Stimulated activated effector memory CD8-positive, alpha-beta T cell treated with anti-CD3 and anti-CD28 coated beads, Interleukin-12 subunit alpha, Interleukin-12 subunit beta, amount 100 ng/mL, for 72 hours (primary cell): ENCODE measurements at regions not wholly inside any gene's neighbourhood (a gene's known extent, or its start where the extent isn't known, plus 50 kb on each side); places are given as distances from the start of the nearest gene placed in this dataset.

Experiments used
- ATAC-seq: fragments of 150-1000 bp; cut with Tn5 transposase; 2 replicates; pipeline ENCODE4 v1.10.0; 2021
- DNase-seq, 2 donors: peaks; one replicate each; pipeline ENCODE4 v3.0.0; 2021 to 2022; ENCODE audit warnings: low spot score in 2 of 2
- H3K27ac Mint-ChIP-seq: one replicate; pipeline ENCODE4 v1.8.0; 2022; ENCODE audit warnings: mild to moderate bottlenecking, mixed read lengths
- H3K36me3 Mint-ChIP-seq: one replicate; pipeline ENCODE4 v1.8.0; 2022; ENCODE audit warnings: mild to moderate bottlenecking, mixed read lengths
- H3K4me1 Mint-ChIP-seq: one replicate; pipeline ENCODE4 v1.8.0; 2022; ENCODE audit warnings: mixed read lengths
- H3K4me3 Mint-ChIP-seq: one replicate; pipeline ENCODE4 v1.8.0; 2022; ENCODE audit warnings: mild to moderate bottlenecking, mixed read lengths
- H3K9me3 Mint-ChIP-seq: one replicate; pipeline ENCODE4 v1.8.0; 2022; ENCODE audit warnings: mixed read lengths

DNA sequence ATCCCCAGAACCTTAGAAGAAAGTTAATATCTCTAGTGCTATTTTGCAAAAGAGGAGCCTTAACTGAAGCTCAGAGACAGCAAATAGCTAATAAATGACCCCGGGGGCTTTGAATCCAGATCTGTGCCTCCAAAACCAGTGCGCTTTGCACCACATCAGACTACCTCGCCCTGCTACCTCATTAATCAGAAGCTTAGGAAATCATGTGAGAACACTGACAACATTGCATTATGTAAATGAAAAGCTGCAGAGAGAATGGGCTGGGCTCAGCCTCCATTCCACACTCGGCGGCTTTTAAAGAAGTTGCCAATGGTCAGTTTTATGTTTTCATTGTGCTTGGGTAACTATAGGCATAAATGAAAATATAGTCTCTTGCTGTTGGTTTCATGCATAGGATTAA, 54.0 kb upstream of the STMND1 start:
- no peak overlapping the region for H3K4me3 Mint-ChIP-seq
- H3K36me3 Mint-ChIP-seq: no peaks in the 10 kb centered on the region
- H3K9me3 Mint-ChIP-seq: no peaks in the 10 kb centered on the region
- no peak overlapping the region for H3K27ac Mint-ChIP-seq
- no peak for ATAC-seq
- no peaks in the 10 kb centered on the region for H3K4me1 Mint-ChIP-seq
- no peak for DNase-seq

DNA sequence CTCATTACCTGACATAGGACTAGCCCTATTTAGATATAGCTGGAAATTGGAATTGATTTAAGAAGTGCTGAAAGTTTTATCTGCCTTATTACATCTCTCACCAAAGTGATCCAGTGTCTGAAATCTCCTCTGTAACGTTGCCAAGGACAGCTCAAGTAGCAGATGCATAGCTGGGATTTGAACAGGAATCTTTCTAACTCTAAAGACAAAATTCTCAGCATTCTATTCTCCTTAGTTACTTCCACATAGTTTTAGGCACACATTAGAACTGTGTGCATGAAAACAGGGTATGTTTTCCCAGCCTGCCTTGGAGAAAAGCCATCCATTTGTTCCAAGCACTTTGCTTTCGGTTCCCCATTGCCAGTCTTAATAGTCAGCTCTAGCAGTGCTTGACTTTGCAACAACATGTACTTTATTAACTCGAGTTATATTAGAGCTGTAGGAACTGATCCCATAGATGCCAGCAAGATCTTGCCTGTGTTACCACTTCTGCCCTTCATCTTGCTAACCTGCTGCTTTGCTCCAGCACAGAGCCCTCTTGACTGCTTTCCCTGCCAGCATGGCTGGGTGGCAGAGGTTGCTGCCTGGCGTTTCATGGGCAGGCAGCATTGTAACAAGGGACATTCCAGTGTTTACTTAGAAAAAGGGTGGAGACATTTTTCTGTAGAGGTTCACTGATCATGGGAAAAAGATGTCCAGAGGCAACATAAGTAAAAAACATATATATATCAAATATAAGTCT, 56.1 kb upstream of the STMND1 start:
- H3K27ac Mint-ChIP-seq: no peak overlapping the region
- no peak overlapping the region for H3K4me3 Mint-ChIP-seq
- ATAC-seq (no peak), DNase-seq (no peak)
- H3K9me3 Mint-ChIP-seq: no peaks in the 10 kb centered on the region
- H3K4me1 Mint-ChIP-seq: no peaks in the 10 kb centered on the region
- H3K36me3 Mint-ChIP-seq: no peaks in the 10 kb centered on the region

DNA sequence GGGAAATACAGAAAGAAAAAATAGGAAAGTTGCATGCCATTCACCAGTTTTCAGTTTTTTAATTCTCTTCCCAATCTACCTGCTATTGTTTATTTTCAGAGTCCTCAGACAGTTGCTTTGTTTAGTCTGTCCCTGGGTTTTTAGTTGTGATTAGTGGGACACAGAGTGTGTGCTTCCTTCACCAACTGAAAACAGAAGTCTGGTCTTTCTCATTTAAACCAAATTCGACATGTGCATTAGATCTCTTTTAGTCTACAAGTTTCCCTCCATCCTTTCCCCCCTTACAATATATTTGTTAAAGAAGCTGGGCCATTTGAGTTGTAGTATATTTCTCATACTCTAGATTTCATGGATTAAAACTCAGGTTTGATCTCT, 58.7 kb upstream of the STMND1 start:
- no peaks in the 10 kb centered on the region for H3K36me3 Mint-ChIP-seq
- no peak overlapping the region for H3K27ac Mint-ChIP-seq
- H3K4me1 Mint-ChIP-seq: no peaks in the 10 kb centered on the region
- ATAC-seq (no peak), DNase-seq (no peak)
- H3K4me3 Mint-ChIP-seq: no peak overlapping the region
- H3K9me3 Mint-ChIP-seq: no peaks in the 10 kb centered on the region

DNA sequence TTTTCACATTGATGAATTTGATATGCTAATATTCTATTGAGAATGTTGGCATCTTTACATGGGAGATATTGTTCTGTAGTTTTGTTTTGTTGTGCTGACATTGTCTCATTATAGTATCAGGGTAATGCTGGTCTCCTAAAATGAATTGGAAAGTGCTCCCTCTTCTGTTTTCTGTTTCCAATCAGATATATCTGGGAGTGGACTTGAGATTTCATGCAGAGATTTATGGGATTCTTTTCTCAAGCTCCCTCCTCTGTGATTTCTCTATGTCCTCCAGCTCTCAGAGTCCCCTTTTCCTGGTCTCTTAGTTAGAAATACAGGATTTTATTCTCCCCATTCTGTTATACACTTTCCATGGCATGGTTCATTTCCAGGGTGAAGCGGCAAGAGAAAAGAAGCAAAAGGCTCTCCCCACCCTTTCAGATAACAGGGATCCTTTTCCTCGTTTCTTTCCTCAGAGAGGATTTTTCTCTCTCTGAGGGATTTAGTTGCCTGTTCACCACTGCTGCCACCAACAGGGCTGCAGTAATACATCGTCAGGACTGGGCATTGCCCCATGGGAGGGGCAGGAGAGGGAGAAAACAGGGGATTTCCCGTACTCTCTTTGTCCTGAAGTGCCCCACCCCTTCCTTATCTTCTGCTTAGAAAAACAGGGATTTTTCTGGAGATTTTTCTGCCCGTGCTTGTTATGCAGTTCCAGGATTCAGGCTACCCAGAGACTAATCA, 59.3 kb upstream of the STMND1 start:
- H3K4me1 Mint-ChIP-seq: no peaks in the 10 kb centered on the region
- ATAC-seq: no peak
- no peak for DNase-seq
- H3K9me3 Mint-ChIP-seq: no peaks in the 10 kb centered on the region
- no peak overlapping the region for H3K27ac Mint-ChIP-seq
- H3K36me3 Mint-ChIP-seq: no peaks in the 10 kb centered on the region
- no peak overlapping the region for H3K4me3 Mint-ChIP-seq

DNA sequence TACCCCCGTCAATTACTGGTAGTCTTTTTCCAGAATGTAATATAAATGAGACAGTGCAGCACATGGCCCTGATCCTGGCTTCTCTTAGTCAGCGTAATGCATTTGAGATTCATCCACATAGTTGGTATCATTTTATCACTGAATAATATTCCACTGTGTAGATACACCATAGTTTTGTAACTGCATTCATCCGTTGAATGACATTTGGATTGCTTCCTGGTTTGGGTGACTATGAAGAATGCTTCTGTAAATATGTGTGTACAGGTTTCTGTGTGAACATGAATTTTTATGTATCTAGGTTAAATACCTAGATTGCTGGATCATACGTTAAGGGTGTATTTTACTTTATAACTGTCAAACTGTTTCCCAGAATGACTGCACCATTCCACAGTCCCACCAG, 62.6 kb upstream of the STMND1 start:
- no peak overlapping the region for H3K4me3 Mint-ChIP-seq
- no peak overlapping the region for H3K27ac Mint-ChIP-seq
- no peaks in the 10 kb centered on the region for H3K4me1 Mint-ChIP-seq
- ATAC-seq (no peak), DNase-seq (no peak)
- no peaks in the 10 kb centered on the region for H3K9me3 Mint-ChIP-seq
- H3K36me3 Mint-ChIP-seq: no peaks in the 10 kb centered on the region

GRCh38 chr6:17038316-17038715, 63.5 kb upstream of the STMND1 start:
- H3K9me3 Mint-ChIP-seq: no peaks in the 10 kb centered on the region
- no peak overlapping the region for H3K27ac Mint-ChIP-seq

DNA sequence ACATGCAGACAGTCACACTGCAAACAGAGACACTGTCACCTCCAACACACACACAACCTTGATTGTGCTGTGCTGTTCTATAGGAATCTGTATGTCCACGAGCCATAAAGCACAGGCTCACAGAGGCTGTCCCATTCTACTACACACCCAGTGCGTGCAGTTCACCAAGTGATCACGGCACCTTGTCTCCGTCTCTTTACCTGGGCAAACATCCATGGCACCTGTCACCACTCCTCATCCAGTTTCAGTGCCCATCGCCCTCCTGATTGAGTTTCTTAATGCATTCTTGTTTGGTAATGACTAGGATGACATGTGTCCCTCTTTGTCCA, 65.8 kb upstream of the STMND1 start:
- H3K9me3 Mint-ChIP-seq: no peaks in the 10 kb centered on the region
- no peak for ATAC-seq
- no peaks in the 10 kb centered on the region for H3K4me1 Mint-ChIP-seq
- no peak overlapping the region for H3K4me3 Mint-ChIP-seq
- no peak overlapping the region for H3K27ac Mint-ChIP-seq
- no peak for DNase-seq
- no peaks in the 10 kb centered on the region for H3K36me3 Mint-ChIP-seq

More at GRCh38 chr6:17038316-17038715, 63.5 kb upstream of the STMND1 start:
- Mint-ChIP-seq H3K4me1 (no peaks in the 10 kb centered on the region), H3K4me3 (no peak overlapping the region), H3K36me3 (no peaks in the 10 kb centered on the region)
- no peak for DNase-seq
- ATAC-seq: no peak

- ATAC-seq: no peak
These were observed 66.4 kb upstream of the STMND1 start for GRCh38 chr6:17035257-17036064.

GRCh38 chr6:17033746-17034145, 68.1 kb upstream of the STMND1 start:
- H3K36me3 Mint-ChIP-seq: no peaks in the 10 kb centered on the region
- no peak overlapping the region for H3K27ac Mint-ChIP-seq
- no peaks in the 10 kb centered on the region for H3K4me1 Mint-ChIP-seq
- H3K9me3 Mint-ChIP-seq: no peaks in the 10 kb centered on the region
- no peak overlapping the region for H3K4me3 Mint-ChIP-seq
- DNase-seq: no peak
- no peak for ATAC-seq

More at GRCh38 chr6:17035257-17036064, 66.4 kb upstream of the STMND1 start:
- Mint-ChIP-seq H3K4me1 (no peaks in the 10 kb centered on the region), H3K9me3 (no peaks in the 10 kb centered on the region), H3K36me3 (no peaks in the 10 kb centered on the region), H3K27ac (no peak overlapping the region), H3K4me3 (no peak overlapping the region)
- no peak for DNase-seq

DNA sequence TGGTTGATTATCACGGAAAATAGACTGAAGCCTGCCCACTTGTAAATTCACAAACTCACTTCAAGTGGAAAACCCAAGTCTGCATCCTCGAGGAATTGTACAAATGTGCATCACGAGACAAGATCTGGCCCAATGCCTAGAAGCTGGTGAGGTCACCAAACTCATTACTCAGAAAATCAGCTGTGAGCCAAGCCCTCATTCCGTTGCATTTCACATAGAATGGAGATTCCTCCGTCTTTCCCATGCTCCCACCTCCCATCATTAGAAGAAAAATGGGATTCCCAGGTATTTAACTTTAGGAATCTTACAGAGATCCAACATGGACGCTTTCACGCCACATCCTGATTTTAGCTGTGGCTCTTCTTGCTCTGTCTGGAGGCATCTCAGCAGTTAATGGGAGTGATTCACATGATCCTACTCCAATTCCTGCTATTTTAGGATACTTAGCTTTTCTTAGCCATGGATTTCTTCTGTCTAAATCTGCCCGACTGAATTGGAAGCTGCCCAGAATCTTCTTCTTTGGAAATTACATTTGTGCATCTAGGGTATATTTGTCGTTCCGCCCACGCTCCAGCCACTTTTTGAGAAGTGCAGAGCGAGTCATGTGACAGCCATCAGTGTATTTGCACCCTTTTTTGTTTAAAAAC, 68.7 kb upstream of the STMND1 start:
- DNase-seq: no peak
- no peaks in the 10 kb centered on the region for H3K9me3 Mint-ChIP-seq
- H3K27ac Mint-ChIP-seq: no peak overlapping the region
- H3K4me3 Mint-ChIP-seq: no peak overlapping the region
- H3K4me1 Mint-ChIP-seq: no peaks in the 10 kb centered on the region
- ATAC-seq: no peak
- H3K36me3 Mint-ChIP-seq: no peaks in the 10 kb centered on the region

DNA sequence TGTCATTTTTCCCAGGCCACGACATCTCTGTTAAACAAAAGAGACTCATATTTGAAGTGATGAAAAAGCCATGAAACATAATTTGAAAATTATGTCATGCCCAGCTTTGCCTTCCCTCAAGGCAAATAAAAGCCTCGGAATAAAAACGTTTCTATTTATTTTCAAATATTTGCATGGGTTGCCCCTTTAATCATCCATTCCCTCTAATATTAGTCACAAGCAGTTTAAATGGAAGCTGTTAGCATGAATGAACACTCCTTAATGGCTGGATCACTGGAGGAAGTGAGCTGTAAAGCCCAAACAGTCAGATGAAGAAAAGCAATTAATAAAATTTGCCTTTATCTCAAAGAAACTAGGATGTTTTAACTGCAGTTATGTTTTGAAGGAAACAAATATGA, 69.3 kb upstream of the STMND1 start:
- Mint-ChIP-seq H3K27ac (no peak overlapping the region), H3K4me3 (no peak overlapping the region), H3K4me1 (no peaks in the 10 kb centered on the region), H3K9me3 (peaks cover under 1% of the 10 kb centered on the region), H3K36me3 (no peaks in the 10 kb centered on the region)
- DNase-seq (no peak), ATAC-seq (no peak)

DNA sequence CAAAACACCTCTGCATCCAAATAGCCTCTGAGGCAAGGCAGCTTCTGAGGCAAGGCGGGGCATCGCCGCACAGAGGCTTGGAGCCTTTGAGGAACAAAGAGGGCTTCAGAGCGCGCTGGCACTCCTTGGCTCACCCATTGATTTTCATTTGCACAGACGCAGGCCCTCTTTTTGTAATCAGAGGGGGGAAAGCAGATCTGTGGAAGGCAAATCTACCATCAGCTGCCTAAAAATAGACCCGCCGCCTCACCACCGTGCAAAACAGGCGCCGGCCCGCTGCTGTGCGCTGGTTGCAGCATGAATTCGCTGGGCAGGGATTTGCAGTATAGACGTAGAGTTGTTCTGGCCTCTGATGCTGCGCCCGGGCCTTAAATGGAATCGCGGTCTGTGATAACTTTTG, 69.9 kb upstream of the STMND1 start:
- H3K9me3 Mint-ChIP-seq: peaks cover 2% of the 10 kb centered on the region
- ATAC-seq (no peak), DNase-seq (no peak)
- no peaks in the 10 kb centered on the region for H3K4me1 Mint-ChIP-seq
- no peak overlapping the region for H3K27ac Mint-ChIP-seq
- H3K36me3 Mint-ChIP-seq: no peaks in the 10 kb centered on the region
- no peak overlapping the region for H3K4me3 Mint-ChIP-seq

- no peaks in the 10 kb centered on the region for H3K4me1 Mint-ChIP-seq
- H3K4me3 Mint-ChIP-seq: no peak overlapping the region
- DNase-seq: no peak
- no peaks in the 10 kb centered on the region for H3K36me3 Mint-ChIP-seq
- ATAC-seq: no peak
- H3K27ac Mint-ChIP-seq: no peak overlapping the region
- peaks cover 9% of the 10 kb centered on the region for H3K9me3 Mint-ChIP-seq
These were observed 74.4 kb upstream of the STMND1 start for GRCh38 chr6:17027441-17027840.

- no peak for ATAC-seq
- DNase-seq: no peak
- H3K9me3 Mint-ChIP-seq: peaks cover 9% of the 10 kb centered on the region
- H3K4me3 Mint-ChIP-seq: no peak overlapping the region
- no peaks in the 10 kb centered on the region for H3K4me1 Mint-ChIP-seq
- no peaks in the 10 kb centered on the region for H3K36me3 Mint-ChIP-seq
- H3K27ac Mint-ChIP-seq: no peak overlapping the region
These were observed 79.2 kb upstream of the STMND1 start for GRCh38 chr6:17022604-17023003.

- Mint-ChIP-seq H3K4me3 (no peak overlapping the region), H3K27ac (no peak overlapping the region), H3K36me3 (no peaks in the 10 kb centered on the region), H3K9me3 (peaks cover 7% of the 10 kb centered on the region), H3K4me1 (no peaks in the 10 kb centered on the region)
- ATAC-seq: no peak
- DNase-seq: no peak
These were observed 80.3 kb upstream of the STMND1 start for GRCh38 chr6:17021539-17021889.
